ENCODE measurements at regions not wholly inside any gene's neighbourhood (a gene's known extent, or its start where the extent isn't known, plus 50 kb on each side); places are given as distances from the start of the nearest gene placed in this dataset.

GRCh38 chr9:30289435-30289834, 2095.0 kb upstream of the ACO1 start:
- TF ChIP-seq, protein P1, sequence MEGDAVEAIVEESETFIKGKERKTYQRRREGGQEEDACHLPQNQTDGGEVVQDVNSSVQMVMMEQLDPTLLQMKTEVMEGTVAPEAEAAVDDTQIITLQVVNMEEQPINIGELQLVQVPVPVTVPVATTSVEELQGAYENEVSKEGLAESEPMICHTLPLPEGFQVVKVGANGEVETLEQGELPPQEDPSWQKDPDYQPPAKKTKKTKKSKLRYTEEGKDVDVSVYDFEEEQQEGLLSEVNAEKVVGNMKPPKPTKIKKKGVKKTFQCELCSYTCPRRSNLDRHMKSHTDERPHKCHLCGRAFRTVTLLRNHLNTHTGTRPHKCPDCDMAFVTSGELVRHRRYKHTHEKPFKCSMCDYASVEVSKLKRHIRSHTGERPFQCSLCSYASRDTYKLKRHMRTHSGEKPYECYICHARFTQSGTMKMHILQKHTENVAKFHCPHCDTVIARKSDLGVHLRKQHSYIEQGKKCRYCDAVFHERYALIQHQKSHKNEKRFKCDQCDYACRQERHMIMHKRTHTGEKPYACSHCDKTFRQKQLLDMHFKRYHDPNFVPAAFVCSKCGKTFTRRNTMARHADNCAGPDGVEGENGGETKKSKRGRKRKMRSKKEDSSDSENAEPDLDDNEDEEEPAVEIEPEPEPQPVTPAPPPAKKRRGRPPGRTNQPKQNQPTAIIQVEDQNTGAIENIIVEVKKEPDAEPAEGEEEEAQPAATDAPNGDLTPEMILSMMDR (IDR thresholded peaks at IDR 0.05) = no peak
- no peak for TF ChIP-seq POLR2A (IDR thresholded peaks at IDR 0.05)

Data from ovary (tissue), 3 donors.